ENCODE measurements at regions not wholly inside any gene's neighbourhood (a gene's known extent, or its start where the extent isn't known, plus 50 kb on each side); places are given as distances from the start of the nearest gene placed in this dataset.

DNA sequence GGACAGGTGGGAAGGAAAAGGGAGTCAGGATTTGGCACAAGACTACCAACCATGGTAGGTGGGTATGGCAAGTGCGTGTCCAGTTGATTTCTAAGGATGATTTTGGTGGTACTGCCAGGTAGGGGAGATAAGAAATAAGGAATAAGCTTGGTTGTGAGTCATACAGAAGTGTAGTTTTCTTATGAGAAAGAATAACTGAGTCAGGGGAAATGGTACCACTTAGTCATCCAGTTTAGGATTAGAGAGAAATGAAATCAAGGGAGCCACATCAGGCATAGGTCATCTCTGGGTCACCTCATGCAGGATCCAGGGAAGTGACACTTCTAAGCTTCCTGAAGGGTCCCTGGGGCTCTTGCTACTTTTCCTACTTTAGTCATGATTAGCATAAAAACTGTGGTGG, 107.1 kb upstream of the C1GALT1C1 start:
- FAIRE-seq: no peak

DNA sequence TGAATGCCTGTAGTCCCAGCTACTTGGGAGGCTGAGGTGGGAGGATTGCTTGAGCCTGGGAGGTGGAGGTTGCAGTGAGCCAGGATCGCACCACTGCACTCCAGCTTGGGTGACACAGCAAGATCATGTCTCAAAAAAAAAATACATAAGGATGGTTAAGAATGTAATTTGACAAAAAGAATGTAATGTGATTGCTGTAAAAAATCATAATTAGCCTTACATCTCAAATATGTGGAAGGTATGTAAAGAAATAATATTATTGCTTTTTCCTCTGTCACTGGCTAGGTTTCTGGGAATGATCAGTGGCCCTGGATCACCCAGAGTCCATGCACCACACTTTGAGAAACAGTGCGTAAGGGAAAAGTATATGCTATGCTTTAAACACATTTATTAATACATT, 106.1 kb upstream of the C1GALT1C1 start:
- Histone ChIP-seq H3K27me3 (ENCODE audit: control insufficient read depth, insufficient read depth, low read length) (no peaks in the 10 kb centered on the region), H3K36me3 (ENCODE audit: control insufficient read depth in 2 of 3, insufficient read depth in 3 of 3, low read length in 3 of 3) (no peaks in the 10 kb centered on the region)
- TF ChIP-seq, protein P1, sequence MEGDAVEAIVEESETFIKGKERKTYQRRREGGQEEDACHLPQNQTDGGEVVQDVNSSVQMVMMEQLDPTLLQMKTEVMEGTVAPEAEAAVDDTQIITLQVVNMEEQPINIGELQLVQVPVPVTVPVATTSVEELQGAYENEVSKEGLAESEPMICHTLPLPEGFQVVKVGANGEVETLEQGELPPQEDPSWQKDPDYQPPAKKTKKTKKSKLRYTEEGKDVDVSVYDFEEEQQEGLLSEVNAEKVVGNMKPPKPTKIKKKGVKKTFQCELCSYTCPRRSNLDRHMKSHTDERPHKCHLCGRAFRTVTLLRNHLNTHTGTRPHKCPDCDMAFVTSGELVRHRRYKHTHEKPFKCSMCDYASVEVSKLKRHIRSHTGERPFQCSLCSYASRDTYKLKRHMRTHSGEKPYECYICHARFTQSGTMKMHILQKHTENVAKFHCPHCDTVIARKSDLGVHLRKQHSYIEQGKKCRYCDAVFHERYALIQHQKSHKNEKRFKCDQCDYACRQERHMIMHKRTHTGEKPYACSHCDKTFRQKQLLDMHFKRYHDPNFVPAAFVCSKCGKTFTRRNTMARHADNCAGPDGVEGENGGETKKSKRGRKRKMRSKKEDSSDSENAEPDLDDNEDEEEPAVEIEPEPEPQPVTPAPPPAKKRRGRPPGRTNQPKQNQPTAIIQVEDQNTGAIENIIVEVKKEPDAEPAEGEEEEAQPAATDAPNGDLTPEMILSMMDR (IDR thresholded peaks at IDR 0.05; ENCODE audit: borderline replicate concordance, extremely low read depth, insufficient read depth): no peak

More for the DNA sequence above, 107.1 kb upstream of the C1GALT1C1 start:
- Histone ChIP-seq H3K4me3 (ENCODE audit: low read length in 3 of 3) (no peak overlapping the region), H3K9me3 (ENCODE audit: control insufficient read depth in 2 of 3, insufficient read depth in 1 of 3, low read length in 3 of 3) (no peaks in the 10 kb centered on the region), H3K27ac (ENCODE audit: low read depth in 2 of 2, low read length in 2 of 2) (no peak overlapping the region), H3K9ac (ENCODE audit: low read length in 3 of 3) (no peak overlapping the region), H3K4me1 (ENCODE audit: control insufficient read depth in 2 of 3, insufficient read depth in 2 of 3, low read depth in 1 of 3, low read length in 3 of 3) (no peaks in the 10 kb centered on the region), H3K27me3 (ENCODE audit: control insufficient read depth, insufficient read depth, low read length) (no peaks in the 10 kb centered on the region), H3K36me3 (ENCODE audit: control insufficient read depth in 2 of 3, insufficient read depth in 3 of 3, low read length in 3 of 3) (no peaks in the 10 kb centered on the region)
- intact Hi-C loops (cut with DNase I): no loop called here
- TF ChIP-seq, protein P1 (IDR thresholded peaks at IDR 0.05; ENCODE audit: borderline replicate concordance, extremely low read depth, insufficient read depth): no peak
- DNase-seq: no peak

DNA sequence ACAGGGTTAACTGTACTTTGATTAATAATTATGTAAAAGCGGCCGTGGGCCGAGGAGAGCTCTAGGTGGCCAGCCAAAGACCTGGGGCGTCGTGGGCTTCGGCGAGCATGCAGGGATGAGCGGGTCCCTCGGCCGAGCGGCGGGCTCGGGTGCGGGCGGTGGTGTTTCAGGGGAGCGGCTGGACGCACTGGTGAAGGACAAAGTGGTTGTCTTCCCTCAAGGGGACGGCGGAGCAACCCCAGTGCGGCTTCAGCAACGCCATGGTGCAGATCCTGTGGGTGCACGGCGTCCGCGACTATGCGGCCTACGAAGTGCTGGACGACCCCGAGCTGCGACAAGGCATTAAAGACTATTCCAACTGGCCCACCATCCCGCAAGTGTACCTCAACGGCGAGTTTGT, 103.0 kb upstream of the C1GALT1C1 start:
- Histone ChIP-seq H3K4me3 (ENCODE audit: low read length in 3 of 3) (no peak overlapping the region), H3K27me3 (ENCODE audit: control insufficient read depth, insufficient read depth, low read length) (no peaks in the 10 kb centered on the region), H3K4me1 (ENCODE audit: control insufficient read depth in 2 of 3, insufficient read depth in 2 of 3, low read depth in 1 of 3, low read length in 3 of 3) (no peaks in the 10 kb centered on the region), H3K27ac (ENCODE audit: low read depth in 2 of 2, low read length in 2 of 2) (no peak overlapping the region), H3K9ac (ENCODE audit: low read length in 3 of 3) (no peak overlapping the region), H3K36me3 (ENCODE audit: control insufficient read depth in 2 of 3, insufficient read depth in 3 of 3, low read length in 3 of 3) (no peaks in the 10 kb centered on the region), H3K9me3 (ENCODE audit: control insufficient read depth in 2 of 3, insufficient read depth in 1 of 3, low read length in 3 of 3) (no peaks in the 10 kb centered on the region)
- TF ChIP-seq, protein P1 (IDR thresholded peaks at IDR 0.05; ENCODE audit: borderline replicate concordance, extremely low read depth, insufficient read depth): no peak
- intact Hi-C loops (cut with DNase I): no loop called here
- FAIRE-seq (no peak), DNase-seq (peak in 1 of 5 donors; percentile 73)

More for the DNA sequence above, 106.1 kb upstream of the C1GALT1C1 start:
- FAIRE-seq: no peak
- Histone ChIP-seq H3K4me3 (ENCODE audit: low read length in 3 of 3) (no peak overlapping the region), H3K9ac (ENCODE audit: low read length in 3 of 3) (no peak overlapping the region), H3K4me1 (ENCODE audit: control insufficient read depth in 2 of 3, insufficient read depth in 2 of 3, low read depth in 1 of 3, low read length in 3 of 3) (no peaks in the 10 kb centered on the region), H3K9me3 (ENCODE audit: control insufficient read depth in 2 of 3, insufficient read depth in 1 of 3, low read length in 3 of 3) (no peaks in the 10 kb centered on the region), H3K27ac (ENCODE audit: low read depth in 2 of 2, low read length in 2 of 2) (no peak overlapping the region)
- DNase-seq: no peak
- intact Hi-C loops (cut with DNase I): no loop called here

DNA sequence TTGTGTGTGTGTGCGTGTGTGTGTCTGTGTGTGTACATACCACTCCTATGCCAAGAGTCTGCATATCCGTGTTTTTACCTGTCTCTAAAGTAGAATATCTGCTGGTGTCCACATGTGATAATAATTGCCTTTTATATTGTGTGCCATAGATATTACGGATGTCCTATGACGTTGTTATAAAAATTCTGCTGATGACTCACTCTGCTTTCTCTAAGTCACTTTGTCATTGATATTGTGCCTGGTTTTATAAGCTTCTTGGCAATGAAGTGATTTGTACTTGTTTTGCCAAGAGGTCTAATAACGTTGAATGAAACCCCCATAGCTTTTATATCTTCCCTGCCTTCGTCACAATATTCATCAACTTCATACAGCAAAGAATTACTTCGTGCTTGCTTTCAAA, 102.6 kb upstream of the C1GALT1C1 start:
- Histone ChIP-seq H3K27me3 (ENCODE audit: control insufficient read depth, insufficient read depth, low read length) (no peaks in the 10 kb centered on the region), H3K9me3 (ENCODE audit: control insufficient read depth in 2 of 3, insufficient read depth in 1 of 3, low read length in 3 of 3) (no peaks in the 10 kb centered on the region), H3K36me3 (ENCODE audit: control insufficient read depth in 2 of 3, insufficient read depth in 3 of 3, low read length in 3 of 3) (no peaks in the 10 kb centered on the region), H3K9ac (ENCODE audit: low read length in 3 of 3) (no peak overlapping the region), H3K27ac (ENCODE audit: low read depth in 2 of 2, low read length in 2 of 2) (no peak overlapping the region), H3K4me3 (ENCODE audit: low read length in 3 of 3) (no peak overlapping the region), H3K4me1 (ENCODE audit: control insufficient read depth in 2 of 3, insufficient read depth in 2 of 3, low read depth in 1 of 3, low read length in 3 of 3) (no peaks in the 10 kb centered on the region)
- intact Hi-C loops (cut with DNase I): no loop called here
- no peak for FAIRE-seq
- TF ChIP-seq, protein P1 (IDR thresholded peaks at IDR 0.05; ENCODE audit: borderline replicate concordance, extremely low read depth, insufficient read depth): no peak
- DNase-seq: no peak
